Fibroblast of lung (primary cell): ENCODE measurements at regions not wholly inside any gene's neighbourhood (a gene's known extent, or its start where the extent isn't known, plus 50 kb on each side); places are given as distances from the start of the nearest gene placed in this dataset.
"Not testable (repeated sequence)": the region's sequence is repeated elsewhere in the genome, so short reads cannot be mapped to it uniquely, and the experiment has no call there.

Experiments
- DNase-seq, 2 donors: peaks; one replicate each; pipeline versions ENCODE4 v3.0.0 to v3.0.0-alpha.2; 2010; ENCODE audit warnings: low read depth in 2 of 2
- H2AFZ ChIP-seq: 2 replicates; pipeline ENCODE4 v1.5.1; 2012; ENCODE audit warnings: low read length, control low read depth, inconsistent platforms
- H3K27ac ChIP-seq: 2 replicates; pipeline ENCODE4 v1.5.1; 2011; ENCODE audit warnings: low read length, control low read depth; ENCODE audit not compliant: insufficient read depth
- H3K27me3 ChIP-seq: 2 replicates; pipeline ENCODE4 v1.5.1; 2011; ENCODE audit warnings: mild to moderate bottlenecking, low read length; ENCODE audit not compliant: control insufficient read depth, insufficient read depth
- H3K36me3 ChIP-seq: 2 replicates; pipeline ENCODE4 v1.5.1; 2011; ENCODE audit warnings: low read length; ENCODE audit not compliant: control insufficient read depth, insufficient read depth
- H3K4me1 ChIP-seq: 2 replicates; pipeline ENCODE4 v1.5.1; 2011; ENCODE audit warnings: low read length; ENCODE audit not compliant: control insufficient read depth, insufficient read depth; ENCODE audit errors: extremely low read depth
- H3K4me2 ChIP-seq: 2 replicates; pipeline ENCODE4 v1.5.1; 2011; ENCODE audit warnings: low read length, control low read depth; ENCODE audit not compliant: insufficient read depth; ENCODE audit errors: extremely low read depth
- H3K4me3 ChIP-seq, 4 experiments: fragments of 200-600 bp in 1 of 4; sonication (generic) in 1 of 4; replicated peaks in 1 of 4; 2 replicates each; pipeline ENCODE4 v1.5.1; 2011 to 2016; ENCODE audit warnings: low read length in 4 of 4, low read depth in 3 of 4, mild to moderate bottlenecking in 3 of 4, control low read depth in 2 of 4, inconsistent platforms in 1 of 4, mixed read lengths in 1 of 4; ENCODE audit not compliant: insufficient read depth in 1 of 4; ENCODE audit errors: control extremely low read depth in 1 of 4
- H3K79me2 ChIP-seq: 2 replicates; pipeline ENCODE4 v1.5.1; 2012; ENCODE audit warnings: mild to moderate bottlenecking, low read length, inconsistent platforms; ENCODE audit not compliant: control insufficient read depth, insufficient read depth
- H3K9ac ChIP-seq: 2 replicates; pipeline ENCODE4 v1.5.1; 2011; ENCODE audit warnings: mild to moderate bottlenecking, low read length, control low read depth; ENCODE audit not compliant: insufficient read depth
- H3K9me3 ChIP-seq: 2 replicates; pipeline ENCODE4 v1.5.1; 2012; ENCODE audit warnings: low read depth, low read length; ENCODE audit not compliant: control insufficient read depth, insufficient read depth
- H4K20me1 ChIP-seq: 2 replicates; pipeline ENCODE4 v1.5.1; 2011; ENCODE audit warnings: low read length; ENCODE audit not compliant: control insufficient read depth, insufficient read depth; ENCODE audit errors: extremely low read depth
- EZH2 ChIP-seq: IDR thresholded peaks from 2 replicates; pipeline ENCODE4 v1.5.1; 2012; ENCODE audit warnings: low read length, control low read depth, mild to moderate bottlenecking; ENCODE audit errors: missing control alignments
- TF ChIP-seq, protein P1 (sequence below), 2 donors: IDR thresholded peaks in 1 of 2; conservative IDR thresholded peaks in 1 of 2; 1 replicate in 1 of 2; 2 replicates in 1 of 2; pipeline ENCODE4 v1.5.1; 2011 to 2012; ENCODE audit warnings: low read length in 2 of 2, control low read depth in 1 of 2, inconsistent platforms in 1 of 2, low read depth in 1 of 2, mild to moderate bottlenecking in 1 of 2

DNA sequence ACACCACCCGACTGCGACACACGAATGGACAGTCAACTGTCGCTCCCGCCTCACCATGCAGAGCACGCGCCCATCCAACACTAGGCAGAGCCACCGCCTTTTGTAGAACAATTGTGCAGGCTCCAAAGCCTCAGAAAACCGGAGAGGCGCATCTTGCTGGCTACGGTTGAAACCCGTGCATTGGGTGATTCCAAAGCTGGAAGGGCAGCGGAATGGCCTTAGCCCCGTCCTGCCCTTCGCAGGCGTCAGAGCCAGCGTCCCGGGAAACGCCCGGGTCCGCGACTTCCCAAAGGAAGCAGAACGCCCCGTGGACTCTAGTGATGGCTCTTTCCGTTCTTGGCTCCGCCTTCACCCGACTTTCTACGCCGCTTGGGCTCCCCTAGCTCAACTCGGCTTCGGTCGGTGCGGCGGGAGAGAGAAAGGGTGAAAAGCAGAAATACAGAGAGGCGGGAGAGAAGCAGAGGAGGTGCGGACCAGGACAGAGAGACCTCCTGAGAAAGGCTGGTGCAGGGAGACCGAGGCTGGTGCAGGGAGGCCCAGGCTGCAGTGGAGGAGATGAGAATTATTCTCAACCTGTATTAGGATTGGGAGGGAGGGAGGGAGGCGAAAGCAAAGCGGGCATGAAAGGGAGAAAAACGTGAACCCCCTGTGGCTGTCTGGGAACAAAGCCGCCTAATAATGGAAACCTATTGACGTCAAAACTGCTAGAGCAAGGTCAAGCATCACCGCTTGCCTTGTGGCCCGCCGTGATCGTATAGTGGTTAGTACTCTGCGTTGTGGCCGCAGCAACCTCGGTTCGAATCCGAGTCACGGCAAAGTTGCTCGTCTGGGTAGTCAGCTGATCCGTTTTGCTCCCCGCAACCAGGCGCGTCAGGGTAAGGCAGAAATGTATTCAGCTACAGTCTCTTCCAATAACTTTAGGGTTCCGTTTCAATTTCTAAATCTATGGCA is 99.5 kb downstream of the PRKAB2 start:
- TF ChIP-seq, protein P1, sequence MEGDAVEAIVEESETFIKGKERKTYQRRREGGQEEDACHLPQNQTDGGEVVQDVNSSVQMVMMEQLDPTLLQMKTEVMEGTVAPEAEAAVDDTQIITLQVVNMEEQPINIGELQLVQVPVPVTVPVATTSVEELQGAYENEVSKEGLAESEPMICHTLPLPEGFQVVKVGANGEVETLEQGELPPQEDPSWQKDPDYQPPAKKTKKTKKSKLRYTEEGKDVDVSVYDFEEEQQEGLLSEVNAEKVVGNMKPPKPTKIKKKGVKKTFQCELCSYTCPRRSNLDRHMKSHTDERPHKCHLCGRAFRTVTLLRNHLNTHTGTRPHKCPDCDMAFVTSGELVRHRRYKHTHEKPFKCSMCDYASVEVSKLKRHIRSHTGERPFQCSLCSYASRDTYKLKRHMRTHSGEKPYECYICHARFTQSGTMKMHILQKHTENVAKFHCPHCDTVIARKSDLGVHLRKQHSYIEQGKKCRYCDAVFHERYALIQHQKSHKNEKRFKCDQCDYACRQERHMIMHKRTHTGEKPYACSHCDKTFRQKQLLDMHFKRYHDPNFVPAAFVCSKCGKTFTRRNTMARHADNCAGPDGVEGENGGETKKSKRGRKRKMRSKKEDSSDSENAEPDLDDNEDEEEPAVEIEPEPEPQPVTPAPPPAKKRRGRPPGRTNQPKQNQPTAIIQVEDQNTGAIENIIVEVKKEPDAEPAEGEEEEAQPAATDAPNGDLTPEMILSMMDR (conservative IDR thresholded peaks at IDR 0.05 in 1 of 2, IDR thresholded peaks at IDR 0.05 in 1 of 2; ENCODE audit: low read depth in 1 of 2, low read length in 2 of 2) = no peak
- peak; percentile 36 for TF ChIP-seq EZH2
- Histone ChIP-seq H3K27me3 (peaks cover 20% of the 10 kb centered on the region), H3K4me1 (no peaks in the 10 kb centered on the region), H3K4me3 (peak overlapping the region; percentile 2 to 42 (median 12)), H3K36me3 (no peaks in the 10 kb centered on the region), H3K9me3 (no peaks in the 10 kb centered on the region), H2AFZ (no peak overlapping the region), H4K20me1 (no peaks in the 10 kb centered on the region), H3K27ac (no peak overlapping the region), H3K79me2 (no peaks in the 10 kb centered on the region), H3K9ac (no peak overlapping the region), H3K4me2 (peak overlapping the region; percentile 40)
- DNase-seq = peak in 1 of 2 donors; percentile 17

DNA sequence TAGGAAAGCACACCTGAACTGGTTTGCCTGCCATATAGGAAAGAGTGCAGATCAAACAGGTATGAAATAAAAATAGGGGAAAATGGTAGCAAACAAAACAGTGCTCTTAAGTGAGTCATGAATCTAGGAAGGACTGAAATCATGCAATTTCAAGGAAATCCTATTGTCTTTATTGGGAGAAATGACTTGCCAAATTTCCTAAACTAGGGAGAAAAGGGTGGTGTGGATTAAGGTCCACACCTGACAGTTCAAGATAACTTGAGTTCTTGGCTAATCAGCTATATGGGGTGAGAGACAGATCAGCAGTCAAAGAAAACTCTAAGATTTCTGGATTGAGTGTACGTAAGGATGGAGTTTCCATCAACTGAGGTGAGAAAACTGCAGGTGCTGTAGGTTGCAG is 101.1 kb downstream of the PRKAB2 start:
- Histone ChIP-seq H3K27ac (no peak overlapping the region), H2AFZ (no peak overlapping the region), H3K9ac (no peak overlapping the region), H3K36me3 (no peaks in the 10 kb centered on the region), H3K9me3 (no peaks in the 10 kb centered on the region), H3K27me3 (peaks cover 10% of the 10 kb centered on the region), H3K4me3 (no peak overlapping the region), H3K4me1 (no peaks in the 10 kb centered on the region), H3K79me2 (no peaks in the 10 kb centered on the region), H4K20me1 (no peaks in the 10 kb centered on the region), H3K4me2 (no peak overlapping the region)
- no peak for DNase-seq
- TF ChIP-seq, protein P1 (conservative IDR thresholded peaks at IDR 0.05 in 1 of 2, IDR thresholded peaks at IDR 0.05 in 1 of 2; ENCODE audit: low read depth in 1 of 2, low read length in 2 of 2) = no peak
- no peak for TF ChIP-seq EZH2

DNA sequence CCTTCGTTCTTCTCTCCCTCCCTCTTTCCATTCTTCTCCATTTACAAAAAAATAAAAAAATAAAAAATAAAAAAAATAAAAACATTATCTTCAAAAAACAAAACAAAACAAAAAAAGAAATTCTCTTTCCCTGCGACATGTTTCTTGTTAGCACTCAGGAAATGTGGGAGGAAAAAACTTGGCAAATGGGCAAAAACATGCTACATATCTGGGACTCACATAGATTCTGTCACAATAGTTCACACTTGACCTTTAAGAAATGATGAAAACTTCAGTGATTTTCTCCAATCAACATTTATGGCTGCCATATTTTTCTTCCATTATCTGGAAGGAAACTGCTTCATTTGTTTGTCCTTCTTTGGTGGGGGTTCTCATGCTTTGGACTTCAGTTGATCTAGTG is 109.3 kb downstream of the PRKAB2 start:
- Histone ChIP-seq H3K9me3 (no peaks in the 10 kb centered on the region), H3K4me3 (no peak overlapping the region), H3K79me2 (no peaks in the 10 kb centered on the region), H3K27me3 (no peaks in the 10 kb centered on the region), H3K4me2 (no peak overlapping the region), H3K9ac (no peak overlapping the region), H3K4me1 (no peaks in the 10 kb centered on the region), H2AFZ (no peak overlapping the region), H3K27ac (no peak overlapping the region), H3K36me3 (no peaks in the 10 kb centered on the region), H4K20me1 (no peaks in the 10 kb centered on the region)
- TF ChIP-seq EZH2 = no peak
- TF ChIP-seq, protein P1 (conservative IDR thresholded peaks at IDR 0.05 in 1 of 2, IDR thresholded peaks at IDR 0.05 in 1 of 2; ENCODE audit: low read depth in 1 of 2, low read length in 2 of 2) = no peak
- no peak for DNase-seq

DNA sequence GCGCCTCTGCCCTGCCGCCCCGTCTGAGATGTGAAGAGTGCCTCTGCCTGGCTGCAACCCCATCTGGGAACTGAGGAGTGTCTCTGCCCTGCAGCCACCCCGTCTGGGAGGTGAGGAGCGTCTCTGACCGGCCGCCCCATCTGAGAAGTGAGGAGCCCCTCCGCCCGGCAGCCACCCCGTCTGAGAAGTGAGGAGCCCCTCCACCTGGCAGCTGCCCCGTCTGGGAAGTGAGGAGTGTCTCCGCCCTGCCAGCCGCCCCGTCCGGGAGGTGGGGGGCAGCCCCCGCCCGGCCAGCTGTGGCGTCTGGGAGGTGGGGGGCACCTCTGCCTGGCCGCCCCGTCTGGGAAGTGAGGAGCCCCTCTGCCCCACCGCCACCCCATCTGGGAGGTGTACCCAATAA is 110.4 kb downstream of the PRKAB2 start:
- H3K27me3 ChIP-seq, H3K4me1 ChIP-seq, H2AFZ ChIP-seq, H3K4me2 ChIP-seq, H3K4me3 ChIP-seq, H3K9ac ChIP-seq, DNase-seq, H3K9me3 ChIP-seq, H3K79me2 ChIP-seq, H3K36me3 ChIP-seq, H3K27ac ChIP-seq, H4K20me1 ChIP-seq: not testable (repeated sequence)
